ENCODE measurements at regions not wholly inside any gene's neighbourhood (a gene's known extent, or its start where the extent isn't known, plus 50 kb on each side); places are given as distances from the start of the nearest gene placed in this dataset.

DNA sequence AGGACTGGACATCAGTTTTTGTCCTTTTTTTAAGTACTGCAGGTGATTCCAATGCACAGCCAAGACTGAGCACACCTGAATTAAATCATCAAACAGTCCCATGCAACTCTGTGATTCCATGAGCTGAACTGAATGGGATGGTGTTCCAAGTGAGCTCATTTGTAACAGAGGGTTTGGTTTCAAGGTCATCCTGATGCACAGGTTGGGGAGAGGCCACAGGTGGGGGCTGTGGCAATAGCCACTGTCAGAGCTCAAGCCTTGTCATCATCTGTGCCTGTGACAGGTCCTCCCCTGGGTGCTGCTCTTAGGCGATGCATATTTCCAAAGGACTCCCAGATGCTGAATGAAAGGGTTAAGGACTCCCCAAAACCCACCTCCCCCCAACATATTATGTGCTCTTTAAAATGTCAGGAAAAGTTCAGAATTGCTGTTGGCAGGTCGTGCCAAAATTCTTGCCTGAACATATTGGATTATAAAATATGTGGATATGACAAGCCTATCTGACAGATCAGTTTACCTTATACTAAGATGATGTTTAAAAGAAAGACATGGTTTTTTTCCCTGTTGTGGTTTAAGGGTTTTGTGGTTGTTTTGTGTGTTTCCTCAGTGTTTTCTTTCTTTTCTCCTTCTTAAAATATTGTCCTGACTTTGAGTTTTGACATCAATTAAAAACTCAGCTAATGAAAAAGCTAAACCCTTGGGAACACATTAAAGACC, 263.5 kb upstream of the SIX2 start:
- Histone ChIP-seq H3K4me3 (ENCODE audit: low read length) (no peak overlapping the region), H3K4me1 (ENCODE audit: insufficient read depth, low read length) (no peaks in the 10 kb centered on the region), H3K9me3 (ENCODE audit: low read depth, low read length) (no peaks in the 10 kb centered on the region), H3K27me3 (ENCODE audit: insufficient read depth, low read length) (no peaks in the 10 kb centered on the region)

DNA sequence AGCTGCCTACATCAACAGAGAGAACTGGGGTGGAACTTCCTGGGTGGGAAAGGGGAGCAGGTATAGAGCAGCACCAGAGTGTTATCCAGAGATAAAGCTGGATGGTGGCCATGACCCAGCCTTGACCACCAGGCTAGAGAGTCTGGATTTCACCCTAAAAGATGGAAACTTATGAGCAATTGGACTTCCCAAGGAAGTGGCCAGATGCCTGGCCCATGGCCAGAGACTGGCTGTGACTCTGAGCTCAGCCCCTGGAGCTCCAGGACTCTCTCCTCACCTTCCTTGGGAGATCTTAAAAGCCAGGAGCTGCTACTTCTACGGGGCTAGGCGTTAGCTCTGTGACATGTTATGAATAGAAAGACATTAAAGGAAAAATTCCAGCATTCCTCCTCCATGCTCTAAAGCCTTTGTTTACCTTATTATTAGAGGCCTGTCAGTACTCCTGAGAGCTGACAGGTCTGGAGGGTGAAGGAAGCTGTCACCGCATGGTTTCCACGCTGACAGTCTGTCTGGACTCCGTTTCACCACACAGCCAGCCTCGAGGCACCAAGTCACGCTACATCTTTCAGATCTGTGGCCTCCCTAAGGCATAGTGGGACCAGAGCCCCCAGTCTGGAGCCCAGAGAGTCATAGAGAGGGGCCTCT, 260.0 kb upstream of the SIX2 start:
- no peak overlapping the region for H3K4me3 ChIP-seq (ENCODE audit: low read length)
- H3K4me1 ChIP-seq (ENCODE audit: insufficient read depth, low read length): no peaks in the 10 kb centered on the region

DNA sequence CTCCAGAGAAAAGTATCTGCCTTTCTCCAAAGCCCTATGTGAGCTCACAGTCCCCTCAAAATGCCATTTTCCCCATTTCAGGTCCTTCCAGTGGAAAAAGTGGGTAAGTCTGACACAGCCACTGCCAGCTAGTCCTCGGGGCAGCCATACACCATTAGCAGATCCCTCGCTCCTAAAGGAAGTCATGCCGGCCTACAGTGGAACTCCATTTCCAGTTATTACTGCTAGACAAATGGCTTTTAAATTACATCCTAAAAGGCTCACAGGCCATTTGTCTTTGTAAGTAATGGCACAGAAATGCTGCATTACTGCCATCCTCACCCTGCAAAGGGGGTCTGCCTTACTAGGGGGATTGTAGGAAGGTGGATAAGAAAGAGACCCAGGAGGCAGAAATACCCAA, 259.4 kb upstream of the SIX2 start:
- Histone ChIP-seq H3K4me3 (ENCODE audit: low read length) (no peak overlapping the region), H3K4me1 (ENCODE audit: insufficient read depth, low read length) (no peaks in the 10 kb centered on the region), H3K9me3 (ENCODE audit: low read depth, low read length) (no peaks in the 10 kb centered on the region), H3K27me3 (ENCODE audit: insufficient read depth, low read length) (no peaks in the 10 kb centered on the region)

More for the DNA sequence above, 260.0 kb upstream of the SIX2 start:
- no peaks in the 10 kb centered on the region for H3K9me3 ChIP-seq (ENCODE audit: low read depth, low read length)
- H3K27me3 ChIP-seq (ENCODE audit: insufficient read depth, low read length): no peaks in the 10 kb centered on the region

DNA sequence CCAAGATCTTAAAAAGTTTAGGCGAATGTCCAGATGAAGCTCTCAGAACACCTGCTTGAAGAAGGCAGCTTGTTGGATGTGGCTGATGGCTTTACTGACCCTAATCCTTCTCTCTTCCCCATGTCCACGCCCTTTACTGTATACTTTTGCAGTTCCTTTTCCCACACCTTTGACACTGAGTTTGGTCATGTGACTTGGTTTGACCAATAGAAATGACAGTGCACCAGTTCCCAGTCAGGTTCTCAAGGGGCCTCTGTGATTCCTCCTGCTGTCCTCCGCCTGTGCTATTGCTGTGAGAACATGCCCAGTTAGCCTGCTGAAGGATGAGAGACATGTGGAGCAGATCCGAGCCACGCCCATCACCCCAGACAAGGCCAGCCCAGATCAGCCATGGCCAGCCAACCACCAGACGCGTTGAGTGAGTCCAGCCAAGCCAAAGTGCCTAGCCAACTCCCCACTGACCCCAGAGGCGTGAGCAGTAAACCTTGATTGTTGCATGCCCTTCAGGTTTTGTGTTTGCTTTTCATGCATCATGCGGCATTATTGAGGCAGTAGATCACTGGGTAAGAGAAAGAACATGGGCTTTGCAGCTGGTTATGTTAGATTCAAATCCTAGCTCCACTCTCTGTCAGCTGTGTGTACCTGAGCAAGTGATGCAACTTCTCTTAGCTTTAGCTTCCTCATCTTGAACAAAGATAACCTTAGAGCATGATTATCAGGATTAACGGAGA, 258.0 kb upstream of the SIX2 start:
- no peaks in the 10 kb centered on the region for H3K27me3 ChIP-seq (ENCODE audit: insufficient read depth, low read length)
- no peaks in the 10 kb centered on the region for H3K4me1 ChIP-seq (ENCODE audit: insufficient read depth, low read length)
- no peaks in the 10 kb centered on the region for H3K9me3 ChIP-seq (ENCODE audit: low read depth, low read length)
- H3K4me3 ChIP-seq (ENCODE audit: low read length): no peak overlapping the region

DNA sequence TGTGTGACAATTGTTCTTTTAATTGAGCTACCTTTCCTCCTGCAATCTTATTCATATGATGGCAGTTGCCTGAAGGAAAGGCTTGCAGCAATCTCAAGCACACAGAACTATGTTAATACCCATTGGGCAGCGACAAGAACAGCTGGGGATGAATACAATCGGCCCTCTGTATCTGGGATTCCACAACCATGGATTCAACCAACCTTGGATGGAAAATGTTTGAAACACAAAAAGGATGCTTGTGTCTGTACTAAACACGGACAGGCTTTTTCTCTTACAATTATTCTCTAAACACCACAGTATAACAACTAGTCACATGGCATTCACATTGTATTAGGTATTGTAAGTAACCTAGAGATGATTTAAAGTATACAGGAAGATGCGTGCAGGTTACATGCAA, 256.1 kb upstream of the SIX2 start:
- H3K4me3 ChIP-seq (ENCODE audit: low read length): no peak overlapping the region
- H3K4me1 ChIP-seq (ENCODE audit: insufficient read depth, low read length): no peaks in the 10 kb centered on the region
- H3K9me3 ChIP-seq (ENCODE audit: low read depth, low read length): no peaks in the 10 kb centered on the region
- no peaks in the 10 kb centered on the region for H3K27me3 ChIP-seq (ENCODE audit: insufficient read depth, low read length)

DNA sequence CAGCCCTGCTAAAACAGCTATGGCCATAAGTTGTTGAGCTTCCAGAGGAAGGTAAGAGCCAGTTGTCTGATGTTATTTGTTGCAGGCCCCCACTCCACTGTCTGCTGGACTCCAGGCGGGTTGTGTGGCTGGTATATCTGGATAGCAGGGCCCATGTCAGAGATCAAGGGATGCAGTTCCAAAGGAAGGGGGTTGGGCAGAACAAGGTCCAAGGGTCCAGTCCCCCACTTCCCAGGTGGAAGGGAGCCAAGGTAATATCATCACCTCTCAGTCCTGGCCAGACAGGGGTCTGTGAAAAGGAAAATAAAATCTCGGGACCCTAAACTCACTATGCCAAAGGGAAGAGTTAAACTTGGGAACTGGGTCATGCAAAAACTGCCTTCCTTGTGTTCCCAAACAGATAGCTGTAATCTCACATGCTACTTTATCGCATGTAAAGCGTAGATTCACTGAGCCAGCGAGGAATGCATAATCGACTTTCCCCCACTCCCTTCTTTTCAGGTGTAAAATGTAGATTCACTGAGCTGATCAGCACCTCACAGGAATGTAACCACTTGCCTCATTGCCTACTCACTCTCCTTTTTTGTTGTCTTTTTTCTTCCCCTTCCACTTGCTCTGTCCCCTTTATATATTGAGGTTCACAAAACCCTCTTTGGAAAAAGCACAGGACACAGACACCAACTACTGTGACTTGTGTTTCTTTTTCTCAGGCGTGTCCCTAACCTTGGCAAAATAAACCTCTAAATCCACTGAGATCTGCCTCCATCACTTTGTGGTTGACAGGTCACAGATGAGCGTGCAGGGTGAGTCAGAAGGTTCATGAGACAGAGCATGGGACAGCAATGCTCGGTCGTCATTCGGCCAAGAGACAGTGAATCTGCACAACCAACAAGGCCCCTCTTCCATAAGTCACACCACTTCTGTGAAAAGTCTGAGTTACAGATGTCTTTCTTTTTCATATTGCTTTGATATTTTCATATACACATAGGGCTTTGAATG, 255.3 kb upstream of the SIX2 start:
- no peaks in the 10 kb centered on the region for H3K9me3 ChIP-seq (ENCODE audit: low read depth, low read length)
- H3K4me1 ChIP-seq (ENCODE audit: insufficient read depth, low read length): no peaks in the 10 kb centered on the region
- no peaks in the 10 kb centered on the region for H3K27me3 ChIP-seq (ENCODE audit: insufficient read depth, low read length)
- H3K4me3 ChIP-seq (ENCODE audit: low read length): no peak overlapping the region

DNA sequence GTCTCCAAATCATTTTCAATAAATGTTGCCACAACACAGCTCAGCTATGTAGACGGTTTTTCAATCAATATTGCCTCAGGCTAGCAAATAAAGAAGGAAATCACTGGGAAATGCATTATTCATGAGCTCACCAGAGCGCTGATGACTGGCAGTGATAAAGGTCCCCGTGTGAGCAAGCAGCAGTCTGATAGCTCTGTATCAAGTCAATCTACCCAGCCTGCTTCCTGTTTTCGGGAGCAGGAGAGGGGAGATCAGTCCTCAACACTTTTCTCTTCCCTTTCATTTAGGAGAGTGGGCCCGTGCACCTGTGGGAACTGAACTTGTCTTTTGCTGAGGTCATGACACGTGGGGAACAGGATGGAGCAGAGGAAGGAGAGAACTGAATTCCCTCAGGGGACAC, 253.9 kb upstream of the SIX2 start:
- Histone ChIP-seq H3K4me1 (ENCODE audit: insufficient read depth, low read length) (no peaks in the 10 kb centered on the region), H3K27me3 (ENCODE audit: insufficient read depth, low read length) (no peaks in the 10 kb centered on the region), H3K4me3 (ENCODE audit: low read length) (no peak overlapping the region), H3K9me3 (ENCODE audit: low read depth, low read length) (no peaks in the 10 kb centered on the region)

DNA sequence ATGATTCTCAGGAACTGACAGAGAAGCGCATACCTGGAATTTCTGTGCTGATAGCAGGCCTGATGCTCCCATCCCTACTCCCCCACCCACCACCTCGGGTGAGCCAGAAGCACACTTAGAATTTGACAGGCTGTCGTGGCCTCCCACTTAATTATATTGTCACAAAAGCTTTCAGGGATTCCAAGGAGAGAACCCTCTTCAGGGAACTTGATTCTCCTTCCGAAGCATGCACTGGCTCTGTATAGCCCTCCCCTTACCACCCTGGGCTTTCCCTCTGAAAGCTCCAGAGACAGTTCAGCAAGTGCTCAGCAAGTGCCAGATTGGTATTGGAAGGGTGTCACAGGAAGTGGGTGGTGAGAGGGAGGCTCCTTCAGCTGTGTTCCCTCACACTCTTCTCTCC, 252.5 kb upstream of the SIX2 start:
- Histone ChIP-seq H3K4me3 (ENCODE audit: low read length) (no peak overlapping the region), H3K9me3 (ENCODE audit: low read depth, low read length) (no peaks in the 10 kb centered on the region), H3K27me3 (ENCODE audit: insufficient read depth, low read length) (no peaks in the 10 kb centered on the region), H3K4me1 (ENCODE audit: insufficient read depth, low read length) (no peaks in the 10 kb centered on the region)

DNA sequence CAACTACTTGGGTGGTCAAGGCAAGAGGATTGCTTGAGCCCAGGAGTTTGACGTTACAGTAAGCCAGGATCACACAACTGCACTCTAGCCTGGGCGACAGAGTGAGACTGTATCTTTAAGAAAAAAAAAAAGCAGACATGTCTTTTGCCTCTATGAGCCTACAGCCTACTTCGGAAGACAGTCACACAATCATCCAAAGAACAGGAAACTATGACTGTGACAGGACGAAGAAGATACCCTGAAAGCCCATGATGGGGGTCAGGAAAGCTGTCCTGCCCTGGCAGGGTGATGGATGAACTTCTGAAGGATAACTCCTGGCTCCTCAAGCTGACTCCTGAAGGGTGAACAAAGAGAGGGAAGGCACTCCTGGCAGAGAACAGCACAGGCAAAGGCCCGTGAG, 251.7 kb upstream of the SIX2 start:
- Histone ChIP-seq H3K4me1 (ENCODE audit: insufficient read depth, low read length) (no peaks in the 10 kb centered on the region), H3K4me3 (ENCODE audit: low read length) (no peak overlapping the region), H3K9me3 (ENCODE audit: low read depth, low read length) (no peaks in the 10 kb centered on the region), H3K27me3 (ENCODE audit: insufficient read depth, low read length) (no peaks in the 10 kb centered on the region)

DNA sequence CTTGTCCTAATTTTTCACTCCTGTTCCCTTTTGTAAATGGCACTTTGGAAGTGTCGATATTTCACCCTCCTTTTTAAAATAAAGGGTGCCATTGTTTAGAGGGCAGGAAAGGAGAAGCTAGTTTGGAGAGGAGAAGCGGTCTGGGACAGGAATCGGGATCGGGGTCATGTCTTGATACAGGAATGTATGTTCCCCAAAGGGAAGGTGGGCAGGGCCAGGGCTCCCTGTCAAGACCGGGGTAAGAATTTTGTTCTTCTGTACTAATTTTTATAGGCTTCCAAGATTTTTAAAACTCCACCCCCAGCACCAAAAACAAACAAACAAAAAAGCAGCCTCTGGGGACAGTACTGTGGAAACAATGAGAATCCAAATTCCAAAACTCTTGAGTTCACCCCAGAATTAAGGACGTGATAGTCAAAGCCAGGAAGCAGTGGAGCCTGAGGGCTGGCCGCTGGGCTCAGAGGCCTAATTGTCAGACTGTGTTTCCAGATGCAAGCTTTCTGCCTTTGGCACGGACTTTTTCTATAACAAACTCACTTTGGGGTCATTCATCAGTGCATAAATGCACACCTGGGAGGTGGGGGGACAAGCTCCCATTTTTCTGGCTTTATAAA, 250.4 kb upstream of the SIX2 start:
- no peaks in the 10 kb centered on the region for H3K27me3 ChIP-seq (ENCODE audit: insufficient read depth, low read length)
- H3K9me3 ChIP-seq (ENCODE audit: low read depth, low read length): no peaks in the 10 kb centered on the region
- H3K4me1 ChIP-seq (ENCODE audit: insufficient read depth, low read length): no peaks in the 10 kb centered on the region
- H3K4me3 ChIP-seq (ENCODE audit: low read length): no peak overlapping the region

DNA sequence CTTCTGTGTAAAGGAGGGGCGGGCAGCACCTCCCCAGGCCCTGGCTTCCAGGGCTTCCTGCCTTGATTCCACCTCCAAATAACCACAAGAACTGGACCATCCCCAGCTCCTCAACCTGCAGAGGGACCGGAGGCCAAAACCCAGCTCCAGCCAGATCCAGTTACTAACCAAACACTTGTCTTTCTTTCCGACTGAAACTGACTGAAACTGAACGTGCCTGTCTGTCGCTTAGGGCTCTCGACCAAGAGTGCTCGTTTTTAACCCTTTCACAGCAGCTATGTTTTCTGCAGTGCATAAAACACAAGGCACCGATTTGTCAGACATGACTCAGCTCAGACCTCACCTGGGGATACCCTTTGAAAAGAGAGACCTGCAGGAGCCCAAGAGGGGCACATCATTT, 249.9 kb upstream of the SIX2 start:
- H3K9me3 ChIP-seq (ENCODE audit: low read depth, low read length): no peaks in the 10 kb centered on the region
- H3K4me1 ChIP-seq (ENCODE audit: insufficient read depth, low read length): no peaks in the 10 kb centered on the region
- H3K4me3 ChIP-seq (ENCODE audit: low read length): no peak overlapping the region
- no peaks in the 10 kb centered on the region for H3K27me3 ChIP-seq (ENCODE audit: insufficient read depth, low read length)

DNA sequence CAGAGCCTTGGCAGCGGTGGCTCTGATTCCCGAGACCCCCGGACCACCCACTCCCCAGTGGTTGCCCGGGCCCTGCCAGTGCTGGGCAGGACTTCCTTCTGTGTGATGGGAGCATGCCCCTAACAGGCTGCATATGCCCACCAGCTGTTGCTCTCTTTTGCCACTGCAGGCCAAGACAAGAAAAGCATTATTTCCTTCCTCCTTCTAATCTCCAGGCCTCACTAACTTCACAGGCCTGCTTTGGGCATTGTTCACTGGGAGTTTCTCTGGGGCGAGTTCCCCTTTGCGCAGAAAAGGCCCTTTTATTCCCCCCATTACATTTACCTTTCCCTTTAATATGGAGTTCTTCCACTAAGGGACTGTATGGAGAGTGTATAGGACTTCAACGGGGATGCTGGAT, 249.1 kb upstream of the SIX2 start:
- Histone ChIP-seq H3K4me3 (ENCODE audit: low read length) (no peak overlapping the region), H3K4me1 (ENCODE audit: insufficient read depth, low read length) (no peaks in the 10 kb centered on the region), H3K27me3 (ENCODE audit: insufficient read depth, low read length) (no peaks in the 10 kb centered on the region), H3K9me3 (ENCODE audit: low read depth, low read length) (no peaks in the 10 kb centered on the region)

DNA sequence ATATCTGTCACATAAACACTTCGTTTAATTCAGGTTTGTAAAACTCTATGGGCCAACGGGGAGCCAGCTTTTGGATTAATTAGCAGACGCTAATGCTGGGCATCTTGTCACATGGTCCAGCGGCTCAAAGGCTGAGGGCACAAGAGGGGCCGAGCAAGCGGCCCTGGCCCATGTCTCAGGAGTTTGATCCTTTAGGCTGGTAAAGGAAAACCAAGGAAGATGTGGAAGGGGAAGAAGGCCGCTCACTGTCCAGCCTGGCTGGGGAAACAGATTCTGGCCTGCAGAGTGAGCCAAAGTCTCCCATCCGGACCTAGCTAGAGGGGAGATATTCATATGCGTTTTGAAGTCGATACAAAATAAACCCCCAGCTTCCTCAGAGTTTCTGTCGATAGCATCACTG, 248.6 kb upstream of the SIX2 start:
- Histone ChIP-seq H3K9me3 (ENCODE audit: low read depth, low read length) (no peaks in the 10 kb centered on the region), H3K4me3 (ENCODE audit: low read length) (no peak overlapping the region), H3K4me1 (ENCODE audit: insufficient read depth, low read length) (no peaks in the 10 kb centered on the region), H3K27me3 (ENCODE audit: insufficient read depth, low read length) (no peaks in the 10 kb centered on the region)

DNA sequence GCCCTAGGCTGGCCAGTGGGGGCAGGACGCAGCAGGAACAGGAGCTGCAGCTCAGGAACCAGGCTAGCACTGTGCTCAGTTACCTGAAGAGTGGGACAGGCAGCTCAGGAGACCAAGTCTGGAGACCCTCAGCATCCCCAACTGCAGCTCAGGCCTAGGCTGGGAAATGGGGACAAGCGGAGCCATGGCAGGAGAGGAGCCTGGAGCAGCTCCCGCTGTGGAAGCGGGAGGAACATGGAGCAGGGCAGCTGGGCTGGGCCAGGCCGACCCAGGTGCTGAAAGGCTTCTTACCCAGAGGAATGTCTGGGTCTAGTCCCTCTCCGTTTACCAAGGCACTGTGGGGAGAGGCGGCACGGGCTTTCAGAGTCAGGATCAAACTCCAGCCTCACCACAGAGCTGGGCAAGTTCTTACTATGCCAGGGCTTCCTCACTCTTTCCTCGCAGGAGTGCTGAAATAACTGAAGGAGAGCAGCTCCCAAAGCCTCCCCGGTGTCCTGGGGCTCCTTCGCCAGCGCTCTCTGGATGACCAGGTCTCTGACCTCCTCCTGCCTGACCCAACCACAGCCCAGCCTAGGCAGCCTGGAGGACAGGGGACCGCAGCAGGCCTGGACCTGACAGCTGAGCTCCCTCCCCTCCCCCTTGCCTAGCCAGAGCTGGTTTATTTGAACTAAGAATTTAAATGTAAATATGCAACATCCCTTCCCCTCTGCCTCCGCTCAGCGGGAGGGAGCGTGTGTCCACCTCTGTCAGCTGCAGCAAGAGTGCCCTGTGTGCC, 247.8 kb upstream of the SIX2 start:
- H3K4me3 ChIP-seq (ENCODE audit: low read length): no peak overlapping the region
- no peaks in the 10 kb centered on the region for H3K9me3 ChIP-seq (ENCODE audit: low read depth, low read length)
- no peaks in the 10 kb centered on the region for H3K27me3 ChIP-seq (ENCODE audit: insufficient read depth, low read length)
- H3K4me1 ChIP-seq (ENCODE audit: insufficient read depth, low read length): no peaks in the 10 kb centered on the region
